Fibroblast of the aortic adventitia (primary cell): ENCODE measurements at regions not wholly inside any gene's neighbourhood (a gene's known extent, or its start where the extent isn't known, plus 50 kb on each side); places are given as distances from the start of the nearest gene placed in this dataset.

Experiments used
- DNase-seq: peaks from one replicate; pipeline ENCODE4 v3.0.0-alpha.2; 2010; ENCODE audit warnings: low read depth
- H3K4me3 ChIP-seq: 2 replicates; pipeline ENCODE4 v1.5.1; 2011; ENCODE audit warnings: low read depth, mild to moderate bottlenecking, control low read depth, low read length, moderate library complexity
- CTCF ChIP-seq: IDR thresholded peaks from 2 replicates; pipeline ENCODE4 v1.5.1; 2011; ENCODE audit warnings: mild to moderate bottlenecking, low read length, control low read depth, inconsistent platforms; ENCODE audit not compliant: insufficient read depth

- no peak overlapping the region for H3K4me3 ChIP-seq
- DNase-seq, result no peak
- TF ChIP-seq CTCF, result no peak
Observed at GRCh38 chr11:38990139-38990538, 2392.1 kb upstream of the RAG2 start.

GRCh38 chr11:38988908-38989307 is 2390.9 kb upstream of the RAG2 start:
- no peak for DNase-seq
- no peak for TF ChIP-seq CTCF
- no peak overlapping the region for H3K4me3 ChIP-seq

GRCh38 chr11:38972220-38972619 is 2374.2 kb upstream of the RAG2 start:
- no peak for DNase-seq
- no peak for TF ChIP-seq CTCF
- H3K4me3 ChIP-seq, result no peak overlapping the region

GRCh38 chr11:38971141-38971540 is 2373.1 kb upstream of the RAG2 start:
- no peak overlapping the region for H3K4me3 ChIP-seq
- DNase-seq, result no peak
- no peak for TF ChIP-seq CTCF

GRCh38 chr11:38968951-38969350 is 2370.9 kb upstream of the RAG2 start:
- no peak for TF ChIP-seq CTCF
- no peak for DNase-seq
- no peak overlapping the region for H3K4me3 ChIP-seq

- H3K4me3 ChIP-seq, result no peak overlapping the region
- no peak for TF ChIP-seq CTCF
Observed at GRCh38 chr11:38952698-38953097, 2354.7 kb upstream of the RAG2 start.

GRCh38 chr11:38950867-38951266 is 2352.8 kb upstream of the RAG2 start:
- DNase-seq, result peak; percentile 31
- H3K4me3 ChIP-seq, result no peak overlapping the region
- no peak for TF ChIP-seq CTCF

More at GRCh38 chr11:38952698-38953097, 2354.7 kb upstream of the RAG2 start:
- no peak for DNase-seq
